Forelimb muscle (tissue), 1 donor: ENCODE measurements at regions not wholly inside any gene's neighbourhood (a gene's known extent, or its start where the extent isn't known, plus 50 kb on each side); places are given as distances from the start of the nearest gene placed in this dataset.
A peak's percentile ranks its signal among the peaks of the same experiment; 100 is the strongest.

ENCODE experiments used
- DNase-seq: peaks from one replicate; pipeline ENCODE4 v3.0.0-alpha.2; 2013; ENCODE audit warnings: low read depth

DNA sequence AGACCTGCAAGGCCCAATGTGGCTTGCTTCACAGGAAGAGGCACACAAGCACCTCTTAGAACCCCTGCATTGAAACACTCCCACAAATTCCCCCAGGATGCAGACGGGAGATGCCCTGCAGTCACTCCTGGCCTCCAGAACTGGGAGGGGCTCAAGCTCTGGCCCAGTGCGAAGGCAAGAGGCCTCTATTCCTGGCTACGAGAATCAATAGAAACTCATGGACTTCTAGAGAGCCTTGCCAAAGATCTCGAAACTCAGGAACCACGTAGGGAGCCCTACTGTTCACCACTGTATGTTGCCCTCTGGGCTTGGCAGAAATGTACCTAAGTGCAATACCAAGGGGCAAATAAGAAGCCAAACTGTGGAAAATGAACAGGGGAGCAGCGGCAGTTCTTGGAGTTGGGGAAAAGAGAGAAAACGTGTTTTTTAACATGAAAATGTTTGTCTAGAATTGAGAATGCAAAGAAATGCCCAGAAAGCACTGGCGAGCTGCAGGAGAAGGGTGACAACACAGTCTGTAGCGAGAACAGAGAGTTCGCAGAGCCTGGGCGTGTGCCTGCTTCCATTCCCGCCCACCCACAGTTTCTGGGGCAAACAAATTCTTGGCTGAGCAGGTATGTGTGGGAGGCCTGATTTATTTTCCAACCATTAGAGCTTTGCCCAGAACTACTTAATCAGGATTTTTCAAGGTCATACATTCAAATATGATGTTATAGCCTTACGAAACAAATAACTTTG is 260.5 kb upstream of the KLF14 start:
- no peak for DNase-seq

DNA sequence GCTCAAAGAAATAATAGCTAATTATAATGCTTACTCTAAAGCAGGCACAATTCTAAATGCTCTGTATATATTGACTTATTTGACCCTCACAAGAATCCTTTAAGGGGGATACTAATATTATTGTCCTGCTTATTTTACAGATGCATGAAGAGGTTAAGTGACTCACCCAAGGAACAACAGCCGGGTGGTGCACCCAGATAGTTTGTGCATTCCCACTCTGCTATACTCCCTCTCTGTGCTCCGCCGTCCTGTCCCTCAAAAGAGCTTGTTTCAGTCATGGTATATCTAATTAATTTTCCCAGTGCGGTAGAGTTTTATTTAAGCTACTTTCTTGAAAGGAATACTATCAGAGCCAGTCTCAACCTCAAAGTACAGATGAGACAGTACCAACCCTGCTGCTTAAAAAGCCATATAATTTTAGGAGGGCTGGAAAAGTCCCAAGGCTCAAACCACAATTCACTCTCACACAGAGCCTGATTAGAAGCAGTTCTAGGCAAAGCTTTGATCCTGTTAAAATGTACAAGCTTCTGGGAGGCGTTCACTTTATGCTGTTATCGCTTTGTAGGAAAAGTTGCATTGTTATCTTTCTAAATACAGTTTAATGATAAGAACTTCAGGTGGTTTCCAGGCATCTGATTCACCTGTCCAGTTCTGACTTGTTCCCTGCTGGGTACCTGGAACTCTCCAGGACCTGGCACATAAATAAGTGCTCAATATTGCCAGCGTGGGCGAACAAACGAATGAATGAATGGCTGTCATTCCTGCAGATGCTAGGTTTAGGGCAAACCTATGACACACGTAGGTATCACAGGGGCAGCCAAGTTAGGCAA is 261.5 kb upstream of the KLF14 start:
- DNase-seq, result no peak

GRCh38 chr7:130996205-130996832 is 262.3 kb upstream of the KLF14 start:
- no peak for DNase-seq

- DNase-seq, result no peak
Measured at GRCh38 chr7:130996833-130997231, 262.8 kb upstream of the KLF14 start.

- DNase-seq, result no peak
Measured at GRCh38 chr7:130998993-130999602, 265.1 kb upstream of the KLF14 start.

DNA sequence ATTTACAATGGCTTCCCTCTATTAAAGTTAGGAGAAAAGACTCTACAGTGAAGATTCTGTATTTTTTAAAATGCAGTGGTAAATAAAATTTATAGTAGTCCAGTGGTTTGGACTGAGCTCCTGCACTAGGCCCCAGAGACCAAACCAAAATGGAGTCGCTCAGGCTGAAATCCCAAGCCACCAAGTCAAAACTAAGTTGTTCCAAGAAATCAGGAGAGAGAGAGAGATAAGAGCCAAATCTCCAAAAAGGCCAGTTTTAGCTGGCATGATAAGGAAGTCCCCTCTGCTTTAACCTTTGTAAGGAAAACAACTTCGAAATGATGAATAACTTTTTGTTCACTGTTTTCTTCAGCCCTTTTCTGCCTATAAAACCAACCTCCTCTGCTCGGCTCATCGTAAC is 265.9 kb upstream of the KLF14 start:
- DNase-seq, result no peak

DNA sequence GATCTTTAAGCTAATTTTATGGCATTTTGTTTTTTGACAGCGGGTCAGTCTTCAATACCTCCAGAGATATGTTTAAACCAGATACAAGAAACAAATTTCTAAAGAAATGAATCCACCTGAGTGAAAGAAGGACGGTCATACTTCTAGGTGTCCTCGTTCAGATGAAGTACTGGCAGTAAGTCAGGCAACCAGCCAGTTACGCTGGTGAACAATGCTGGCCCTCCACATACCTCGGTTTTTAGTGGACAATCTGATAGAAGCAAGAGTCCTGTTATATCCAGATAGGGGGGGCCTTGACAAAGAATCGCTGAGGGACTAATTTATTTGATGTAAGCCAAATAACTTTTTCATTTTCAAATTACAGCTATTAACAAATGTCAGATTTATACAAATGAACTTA is 266.4 kb upstream of the KLF14 start:
- no peak for DNase-seq

GRCh38 chr7:131000873-131001272 is 266.9 kb upstream of the KLF14 start:
- no peak for DNase-seq

DNA sequence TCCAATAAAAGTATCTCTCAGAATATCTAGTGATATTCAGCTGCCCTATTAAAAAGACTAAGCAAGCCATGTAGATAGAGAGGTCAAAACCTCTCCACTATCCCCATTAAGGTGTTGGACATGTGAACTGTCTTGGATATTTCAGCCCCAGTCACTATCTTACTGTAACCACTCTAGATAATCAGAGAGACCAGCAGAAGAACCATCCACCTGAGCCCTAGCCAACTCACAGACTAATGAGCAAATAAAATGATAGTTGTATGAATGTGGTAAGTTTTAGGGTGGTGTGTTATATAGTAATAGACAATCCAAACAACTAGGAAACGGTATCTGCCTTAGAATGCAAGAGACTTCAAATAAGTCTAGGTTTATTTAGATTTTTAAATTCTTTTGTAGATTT is 268.6 kb upstream of the KLF14 start:
- no peak for DNase-seq

DNA sequence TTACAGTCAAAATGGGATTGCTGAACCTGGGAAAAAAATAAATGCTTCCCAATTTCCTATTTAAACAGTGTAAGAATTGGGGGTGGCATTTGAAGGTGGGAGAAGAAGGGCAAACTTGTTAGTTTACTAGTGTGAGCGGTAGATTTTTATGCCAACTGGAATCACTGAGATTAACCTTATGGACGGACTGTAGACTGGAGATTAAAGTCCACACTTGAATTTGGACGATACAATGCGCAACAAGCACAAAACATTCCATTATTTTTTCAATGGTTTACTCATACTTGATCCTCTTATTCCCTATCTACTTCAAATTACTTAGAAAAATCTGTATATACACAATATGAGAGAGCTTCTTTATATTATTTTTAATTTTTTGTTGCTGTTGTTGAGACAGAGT is 269.6 kb upstream of the KLF14 start:
- no peak for DNase-seq

DNA sequence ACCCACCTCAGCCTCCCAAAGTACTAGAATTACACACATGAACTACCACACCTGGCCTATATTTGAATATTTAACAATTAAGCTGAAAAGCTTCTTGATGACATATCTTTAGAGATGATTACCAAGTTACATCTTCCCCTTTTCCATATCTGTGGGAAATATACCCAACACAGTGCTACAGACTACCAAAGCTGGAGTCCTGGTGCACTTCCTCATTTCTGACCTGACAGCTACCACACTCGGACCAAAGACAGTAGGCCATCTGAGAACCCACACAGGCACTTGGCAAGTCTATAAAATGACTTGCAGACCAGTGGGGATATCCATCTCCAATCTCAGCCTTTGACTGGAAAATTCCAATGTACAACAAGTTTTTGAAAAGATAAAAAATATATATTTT is 270.4 kb upstream of the KLF14 start:
- DNase-seq, result no peak

DNA sequence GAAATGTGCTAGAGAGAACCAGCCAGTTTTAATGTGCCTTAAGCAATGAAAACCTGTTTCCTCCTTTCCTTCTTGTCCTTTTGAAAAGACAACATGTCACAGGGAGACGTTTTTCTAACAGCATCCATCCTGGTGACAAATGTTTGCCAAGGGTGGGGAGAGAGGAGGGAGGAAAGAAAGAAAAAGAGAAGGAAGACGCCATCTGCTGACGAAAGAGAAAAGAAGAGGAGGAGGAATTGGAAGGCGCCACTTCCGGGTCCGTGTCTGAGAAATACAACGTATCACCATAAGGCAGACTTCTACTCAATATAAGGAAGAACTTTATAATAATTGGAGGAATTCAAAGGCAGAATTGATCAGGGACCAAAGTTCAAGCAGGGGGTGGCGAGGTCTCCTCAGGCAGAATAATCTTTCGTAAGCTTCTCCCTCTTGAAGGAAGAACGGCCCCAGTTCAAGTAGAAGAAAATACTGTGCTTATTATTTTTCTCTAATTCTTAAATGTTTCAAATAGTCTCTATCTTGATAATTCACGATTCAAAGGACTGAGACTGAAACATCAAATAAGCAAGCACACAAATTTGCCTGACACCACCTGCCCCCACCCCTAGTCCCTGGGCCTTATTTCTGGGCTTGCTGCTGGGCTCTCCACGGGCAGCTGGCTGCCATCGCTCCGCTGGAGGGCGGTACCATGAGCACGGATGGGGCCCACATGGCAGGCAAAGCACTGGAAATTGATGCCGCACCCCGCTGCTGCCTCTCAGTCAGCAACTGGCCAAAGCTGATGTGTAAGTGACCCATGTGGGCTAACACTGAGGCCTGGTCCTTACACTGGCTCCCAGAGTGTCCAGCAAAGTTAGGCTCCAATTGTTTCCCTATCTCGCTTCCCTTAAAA is 273.7 kb upstream of the KLF14 start:
- peak; percentile 38 for DNase-seq

GRCh38 chr7:131008840-131009711 is 275.1 kb upstream of the KLF14 start:
- no peak for DNase-seq

- no peak for DNase-seq
Measured at GRCh38 chr7:131010029-131010716, 276.2 kb upstream of the KLF14 start.

DNA sequence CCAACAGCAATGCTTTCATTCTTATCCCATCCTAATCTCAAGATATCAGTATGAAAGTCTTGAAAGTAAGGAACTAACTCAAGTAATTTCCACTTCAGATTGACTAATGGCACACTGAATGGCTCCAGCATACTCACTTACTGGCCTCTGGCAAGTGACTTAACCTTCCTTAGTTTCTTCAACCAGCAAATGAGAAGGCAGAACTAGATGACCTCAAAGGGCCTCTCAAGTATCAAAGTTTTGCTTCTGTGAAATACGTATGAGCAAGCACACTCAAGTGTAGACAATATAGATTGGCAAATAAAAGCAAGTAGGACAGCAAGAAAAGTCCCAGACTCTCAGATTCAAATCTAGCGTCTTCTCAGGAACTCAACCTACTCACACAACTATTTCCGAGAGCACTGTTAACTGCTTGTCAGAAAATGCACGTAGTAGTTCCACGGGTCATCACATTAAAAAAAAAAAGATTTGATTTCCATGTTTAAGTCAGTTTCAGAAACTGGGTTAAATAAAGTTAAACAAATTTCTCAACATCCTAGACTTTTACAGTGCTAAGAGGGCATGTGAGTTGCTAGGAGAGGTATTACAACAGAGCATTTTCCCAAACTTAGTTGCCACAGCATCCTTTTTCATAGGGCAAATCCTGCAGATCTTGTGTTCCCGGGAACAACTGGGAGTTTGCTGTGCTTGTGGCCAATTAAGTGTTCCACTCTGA is 276.9 kb upstream of the KLF14 start:
- DNase-seq, result no peak

GRCh38 chr7:131011432-131011742 is 277.4 kb upstream of the KLF14 start:
- DNase-seq, result no peak

GRCh38 chr7:131011976-131012375 is 278.0 kb upstream of the KLF14 start:
- DNase-seq, result no peak

DNA sequence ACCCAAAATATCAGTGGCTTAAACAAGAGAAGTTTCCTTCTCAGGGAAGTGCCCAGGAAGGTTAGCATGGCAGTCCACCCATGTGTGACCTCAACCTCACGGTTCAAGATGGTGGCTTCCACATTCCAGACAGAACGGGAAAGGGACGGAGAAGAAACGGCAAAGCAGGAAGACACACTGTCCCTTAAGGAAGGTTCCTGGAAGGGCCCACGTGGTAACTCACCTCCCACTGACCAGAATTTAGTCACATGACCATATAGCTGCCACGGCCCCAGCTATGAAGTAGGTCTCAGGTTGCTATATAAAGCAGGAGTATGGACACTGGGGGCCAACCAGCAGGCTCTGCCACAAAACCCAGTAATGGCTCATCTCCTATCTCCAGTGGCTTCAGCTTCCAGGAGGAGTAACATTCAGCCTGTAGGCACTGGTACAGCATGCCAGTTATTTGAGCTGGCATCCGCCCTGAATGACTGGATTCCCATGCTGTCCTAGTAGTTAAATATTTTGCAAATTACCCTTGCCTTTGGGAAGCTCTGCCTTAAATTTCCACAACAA is 278.5 kb upstream of the KLF14 start:
- no peak for DNase-seq

DNA sequence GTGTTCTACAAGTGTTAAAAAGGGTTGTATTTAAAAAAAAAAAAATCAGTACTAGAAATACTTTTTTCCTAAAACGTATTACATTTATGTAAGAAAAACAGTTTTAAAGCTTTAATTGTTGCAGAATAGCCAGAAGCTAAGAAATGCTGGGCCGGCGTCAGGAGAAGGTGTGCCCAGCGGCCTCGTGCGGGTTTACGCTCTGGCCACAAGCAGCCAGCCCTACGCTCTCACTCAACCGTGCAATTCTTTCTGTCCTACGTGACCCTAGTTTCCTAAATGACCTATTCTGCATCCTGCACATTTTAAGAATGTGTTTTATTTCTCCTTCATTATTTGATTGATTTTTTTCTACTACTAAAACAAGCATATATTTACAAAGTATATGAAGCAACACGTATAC is 279.7 kb upstream of the KLF14 start:
- DNase-seq, result no peak
